K562 (cell line): ENCODE measurements at regions not wholly inside any gene's neighbourhood (a gene's known extent, or its start where the extent isn't known, plus 50 kb on each side); places are given as distances from the start of the nearest gene placed in this dataset.
A peak's percentile ranks its signal among the peaks of the same experiment; 100 is the strongest.

Source experiments
- ATAC-seq: fragments of 200-7000 bp; cut with Tn5 transposase; 3 replicates; pipeline ENCODE4 v1.9.1; 2020; ENCODE audit warnings: moderate library complexity
- BruUV-seq: library from RNA; stranded (reverse); fragments of 400-500 nt; replicated peaks from 2 replicates; lab custom pipeline; 2021; lab: Mats Ljungman, UMichigan
- CTCF ChIA-PET: fragments of 300-600 bp; formaldehyde crosslinking; extraction: SDS; loops from one replicate; lab custom pipeline; 2021; ENCODE audit warnings: low intra/inter-chr PET ratio; lab: Yijun Ruan, JAX
- POLR2A ChIA-PET: fragments of 300-600, 350-650 bp; sonication (Branson Sonifier 250); formaldehyde crosslinking; extraction: SDS; loops from one replicate; lab custom pipeline; 2021; ENCODE audit warnings: antibody characterized with exemption, inconsistent platforms; lab: Yijun Ruan, JAX
- DNase-seq, 4 experiments: peaks; one replicate each; pipeline versions ENCODE4 v3.0.0 to v3.0.0-alpha.2; 2011 to 2018; ENCODE audit warnings: low spot score in 3 of 4, mixed read lengths in 3 of 4; ENCODE audit errors: extremely low read depth in 1 of 4
- FAIRE-seq: peaks from 2 replicates; lab custom pipeline; 2011; peaks lifted over from hg19 to GRCh38; lab: Jason Lieb, UNC
- H2AFZ ChIP-seq: 2 replicates; pipeline ENCODE4 v1.6.0; 2011; ENCODE audit warnings: low read depth, low read length, control low read depth, inconsistent platforms
- H3K27ac ChIP-seq: fragments of 200-600 bp; 3 replicates; pipeline ENCODE4 v1.8.0; 2011; ENCODE audit warnings: low read depth, mild to moderate bottlenecking, control low read depth, inconsistent platforms, low read length, moderate library complexity, mixed read lengths; ENCODE audit errors: extremely low read depth
- H3K27me3 ChIP-seq, 2 experiments: fragments of 300-600 bp in 1 of 2; 2 replicates in 1 of 2; 3 replicates in 1 of 2; pipeline versions ENCODE4 v1.6.0 to v1.8.0; 2011; ENCODE audit warnings: inconsistent platforms in 2 of 2, low read length in 2 of 2, mild to moderate bottlenecking in 1 of 2, mixed read lengths in 1 of 2, moderate library complexity in 1 of 2; ENCODE audit not compliant: control insufficient read depth in 2 of 2, insufficient read depth in 2 of 2
- H3K36me3 ChIP-seq: fragments of 300-600 bp; 3 replicates; pipeline ENCODE4 v1.8.0; 2011; ENCODE audit warnings: mild to moderate bottlenecking, low read length, inconsistent platforms; ENCODE audit not compliant: control insufficient read depth, insufficient read depth
- H3K4me1 ChIP-seq, 2 experiments: fragments of 200-600 bp in 1 of 2; replicated peaks in 1 of 2; 2 replicates in 1 of 2; 3 replicates in 1 of 2; pipeline versions ENCODE4 v1.5.1 to v1.8.0; 2011; ENCODE audit warnings: inconsistent platforms in 2 of 2, low read length in 2 of 2, mild to moderate bottlenecking in 1 of 2, mixed read lengths in 1 of 2, moderate library complexity in 1 of 2; ENCODE audit not compliant: control insufficient read depth in 2 of 2, insufficient read depth in 2 of 2
- H3K4me2 ChIP-seq: 2 replicates; pipeline ENCODE4 v1.6.1; 2011; ENCODE audit warnings: low read length, control low read depth, inconsistent platforms, mixed read lengths; ENCODE audit not compliant: insufficient read depth
- H3K4me3 ChIP-seq: fragments of 200-600 bp; sonication (generic), shearing (Covaris generic); 2 replicates; pipeline ENCODE4 v1.5.1; 2016; ENCODE audit warnings: control low read depth, inconsistent platforms
- H3K79me2 ChIP-seq: fragments of 200-600 bp; 3 replicates; pipeline ENCODE4 v1.8.0; 2011; ENCODE audit warnings: low read length, inconsistent platforms; ENCODE audit not compliant: control insufficient read depth, insufficient read depth
- H3K9ac ChIP-seq, 2 experiments: 2 replicates each; pipeline versions ENCODE4 v1.6.0 to v1.6.1; 2011; ENCODE audit warnings: low read depth in 2 of 2, low read length in 2 of 2, control low read depth in 1 of 2, inconsistent platforms in 1 of 2, mild to moderate bottlenecking in 1 of 2, mixed read lengths in 1 of 2; ENCODE audit not compliant: insufficient read depth in 1 of 2
- H3K9me1 ChIP-seq: one replicate; pipeline ENCODE4 v1.6.0; 2011; ENCODE audit warnings: inconsistent platforms, mild to moderate bottlenecking, low read length, moderate library complexity; ENCODE audit not compliant: control insufficient read depth, insufficient read depth
- H3K9me3 ChIP-seq: replicated peaks from 2 replicates; pipeline ENCODE4 v1.5.1; 2011; ENCODE audit warnings: low read depth, low read length, inconsistent platforms; ENCODE audit not compliant: control insufficient read depth, insufficient read depth
- H4K20me1 ChIP-seq: replicated peaks from 2 replicates; pipeline ENCODE4 v1.6.1; 2011; ENCODE audit warnings: low read length, inconsistent platforms, mixed read lengths; ENCODE audit not compliant: control insufficient read depth, insufficient read depth
- C11orf30 ChIP-seq: fragments of 450-650 bp; IDR thresholded peaks from 2 replicates; pipeline ENCODE4 v1.6.1; 2016; ENCODE audit warnings: low read depth, mild to moderate bottlenecking
- MAFF ChIP-seq: IDR thresholded peaks from 2 replicates; pipeline ENCODE4 v1.6.1; 2012; ENCODE audit warnings: low read length, improper control_type of control experiment
- MAFK ChIP-seq: IDR thresholded peaks from 2 replicates; pipeline ENCODE4 v1.6.1; 2011; ENCODE audit warnings: low read length, improper control_type of control experiment
- RAD21 ChIP-seq, 2 experiments: fragments of 250-450 bp in 1 of 2; fragments of 450-650 bp in 1 of 2; sonication (Bioruptor Pico) in 1 of 2; formaldehyde crosslinking in 1 of 2; IDR thresholded peaks in 1 of 2; conservative IDR thresholded peaks in 1 of 2; 2 replicates each; pipeline versions ENCODE4 v1.4.0 to v1.8.0; 2020 to 2022; ENCODE audit warnings: mild to moderate bottlenecking in 2 of 2, moderate library complexity in 1 of 2
- RB1 ChIP-seq: fragments of 450-650 bp; IDR thresholded peaks from 2 replicates; pipeline ENCODE4 v1.6.1; 2017; ENCODE audit warnings: low read depth, mild to moderate bottlenecking
- STAT5A ChIP-seq: IDR thresholded peaks from 2 replicates; pipeline ENCODE4 v1.6.1; 2012; ENCODE audit warnings: low read length, inconsistent platforms, borderline replicate concordance
- ZNF316 ChIP-seq: fragments of 450-650 bp; IDR thresholded peaks from 2 replicates; pipeline ENCODE4 v1.6.1; 2016
- ZNF717 ChIP-seq: fragments of 250-450 bp; sonication (Bioruptor Pico); IDR thresholded peaks from 2 replicates; pipeline ENCODE4 v1.5.0; 2021
- WGBS: fragments of 100-300 bp; shearing (Covaris generic); methylation state at CpG from one replicate; pipeline ENCODE4 v1.1.6; 2016; ENCODE audit warnings: low coverage, mixed read lengths; ENCODE audit not compliant: insufficient coverage; ENCODE audit errors: missing lambda C conversion rate; 5-methylcytosine and 5-hydroxymethylcytosine counted together
- in situ Hi-C: fragments of 300-500 bp; cut with MboI; formaldehyde crosslinking; loops from 4 replicates; pipeline ENCODE4 v1.15.0; 2018; ENCODE audit warnings: inconsistent platforms, mixed read lengths
- intact Hi-C: fragments of 100-400 bp; cut with micrococcal nuclease; formaldehyde crosslinking; loops from 2 replicates; pipeline ENCODE4 v1.14.2; 2022
- TF ChIP-seq, protein P1 (sequence below): fragments of 250-450 bp; sonication (Bioruptor Pico); IDR thresholded peaks from 2 replicates; pipeline ENCODE4 v1.8.0; 2021; ENCODE audit warnings: moderate library complexity, mild to moderate bottlenecking, inconsistent platforms
- TF ChIP-seq, protein P2 (sequence below): fragments of 450-650 bp; formaldehyde crosslinking; IDR thresholded peaks from 2 replicates; pipeline ENCODE4 v1.4.0; 2022; ENCODE audit warnings: mild to moderate bottlenecking, moderate library complexity

DNA sequence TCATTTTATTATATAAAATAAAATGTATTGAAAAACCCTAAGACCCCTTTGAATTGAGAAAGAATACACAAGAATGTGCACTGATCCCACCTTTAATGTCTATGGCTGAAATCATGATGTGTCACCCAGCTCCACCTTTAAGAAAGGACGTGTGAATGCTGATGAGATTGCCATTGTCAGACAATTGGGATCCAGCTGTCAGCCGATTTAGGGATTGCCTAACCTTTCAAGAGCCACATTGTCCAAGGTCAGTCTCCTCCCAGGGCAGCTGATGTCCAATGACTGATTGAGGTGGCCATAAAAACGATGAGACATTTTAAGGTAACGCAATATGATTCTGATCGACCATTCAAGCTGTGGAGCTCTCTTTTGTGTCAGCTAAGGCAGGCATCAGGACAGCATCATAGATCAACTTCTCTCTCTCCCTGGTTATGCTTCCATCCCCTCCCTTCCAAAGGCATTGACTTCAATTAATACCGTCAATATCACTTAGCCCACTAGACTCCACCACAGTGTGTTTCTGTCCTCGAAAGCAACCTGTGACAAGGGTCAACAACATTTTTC lies 1676.4 kb downstream of the PCDH7 start:
- H3K36me3 ChIP-seq, result no peaks in the 10 kb centered on the region
- no TSS peak for BruUV-seq
- H3K9me3 ChIP-seq, result no peaks in the 10 kb centered on the region; the same call in 1 of the 2 replicates
- H3K9me1 ChIP-seq, result no peaks in the 10 kb centered on the region
- H3K4me2 ChIP-seq, result no peak overlapping the region
- TF ChIP-seq, protein P1, sequence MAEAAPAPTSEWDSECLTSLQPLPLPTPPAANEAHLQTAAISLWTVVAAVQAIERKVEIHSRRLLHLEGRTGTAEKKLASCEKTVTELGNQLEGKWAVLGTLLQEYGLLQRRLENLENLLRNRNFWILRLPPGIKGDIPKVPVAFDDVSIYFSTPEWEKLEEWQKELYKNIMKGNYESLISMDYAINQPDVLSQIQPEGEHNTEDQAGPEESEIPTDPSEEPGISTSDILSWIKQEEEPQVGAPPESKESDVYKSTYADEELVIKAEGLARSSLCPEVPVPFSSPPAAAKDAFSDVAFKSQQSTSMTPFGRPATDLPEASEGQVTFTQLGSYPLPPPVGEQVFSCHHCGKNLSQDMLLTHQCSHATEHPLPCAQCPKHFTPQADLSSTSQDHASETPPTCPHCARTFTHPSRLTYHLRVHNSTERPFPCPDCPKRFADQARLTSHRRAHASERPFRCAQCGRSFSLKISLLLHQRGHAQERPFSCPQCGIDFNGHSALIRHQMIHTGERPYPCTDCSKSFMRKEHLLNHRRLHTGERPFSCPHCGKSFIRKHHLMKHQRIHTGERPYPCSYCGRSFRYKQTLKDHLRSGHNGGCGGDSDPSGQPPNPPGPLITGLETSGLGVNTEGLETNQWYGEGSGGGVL, result no peak
- TF ChIP-seq RB1, result no peak
- H2AFZ ChIP-seq, result no peak overlapping the region
- ChIA-PET CTCF (no interaction called here), POLR2A (no interaction called here)
- in situ Hi-C loops (no loop called here), intact Hi-C loops (no loop called here)
- no peaks in the 10 kb centered on the region for H4K20me1 ChIP-seq
- no peak overlapping the region for H3K9ac ChIP-seq
- DNase-seq (no peak), FAIRE-seq (no peak), ATAC-seq (no peak)
- no peaks in the 10 kb centered on the region for H3K79me2 ChIP-seq
- no peaks in the 10 kb centered on the region for H3K27me3 ChIP-seq
- no peak overlapping the region for H3K4me3 ChIP-seq
- WGBS, result 0% methylated on average over 7 of the region's 7 CpGs
- H3K27ac ChIP-seq, result no peak overlapping the region
- H3K4me1 ChIP-seq, result no peaks in the 10 kb centered on the region

DNA sequence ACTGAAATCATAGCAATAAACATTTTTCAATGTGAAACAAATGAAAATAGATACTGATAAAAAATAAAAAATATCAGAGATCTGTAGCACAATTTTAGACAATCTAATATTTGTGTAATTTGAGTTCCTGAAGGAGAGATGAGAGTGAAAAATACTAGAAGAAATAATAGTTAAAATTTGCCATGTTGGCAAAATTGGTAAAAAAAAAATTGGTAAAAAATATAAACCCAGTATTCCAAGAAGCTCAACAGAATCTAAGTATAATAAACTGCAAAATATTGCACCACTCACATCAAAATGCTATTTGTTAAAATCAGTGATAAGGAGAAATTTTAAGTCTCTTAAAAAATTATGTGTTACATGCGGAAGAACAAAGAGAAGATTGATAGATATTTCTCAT lies 1680.7 kb downstream of the PCDH7 start:
- no peak overlapping the region for H3K27ac ChIP-seq
- H3K36me3 ChIP-seq, result no peaks in the 10 kb centered on the region
- no peaks in the 10 kb centered on the region for H4K20me1 ChIP-seq
- H3K27me3 ChIP-seq, result no peaks in the 10 kb centered on the region
- H3K9me1 ChIP-seq, result no peaks in the 10 kb centered on the region
- no peak overlapping the region for H3K9ac ChIP-seq
- no peaks in the 10 kb centered on the region; the same call in 1 of the 2 replicates for H3K9me3 ChIP-seq
- no peak for ATAC-seq
- H3K4me1 ChIP-seq, result no peaks in the 10 kb centered on the region
- in situ Hi-C loops, result no loop called here
- intact Hi-C loops, result no loop called here
- peak; percentile 40; the same call in 1 of the 2 replicates for TF ChIP-seq MAFF
- TF ChIP-seq C11orf30, result peak; percentile 25; the same call in 1 of the 2 replicates
- peak; percentile 70; the same call in 1 of the 2 replicates for TF ChIP-seq ZNF316
- no peak for TF ChIP-seq RAD21 (CRISPR knock-in tag; conservative IDR thresholded peaks at IDR 0.05 in 1 of 2, IDR thresholded peaks at IDR 0.05 in 1 of 2)
- TF ChIP-seq, protein P2, sequence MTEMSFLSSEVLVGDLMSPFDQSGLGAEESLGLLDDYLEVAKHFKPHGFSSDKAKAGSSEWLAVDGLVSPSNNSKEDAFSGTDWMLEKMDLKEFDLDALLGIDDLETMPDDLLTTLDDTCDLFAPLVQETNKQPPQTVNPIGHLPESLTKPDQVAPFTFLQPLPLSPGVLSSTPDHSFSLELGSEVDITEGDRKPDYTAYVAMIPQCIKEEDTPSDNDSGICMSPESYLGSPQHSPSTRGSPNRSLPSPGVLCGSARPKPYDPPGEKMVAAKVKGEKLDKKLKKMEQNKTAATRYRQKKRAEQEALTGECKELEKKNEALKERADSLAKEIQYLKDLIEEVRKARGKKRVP (CRISPR knock-in tag), result no peak
- no peak for TF ChIP-seq STAT5A
- peak; percentile 25; the same call in 1 of the 2 replicates for TF ChIP-seq MAFK
- TF ChIP-seq ZNF717 (CRISPR knock-in tag), result no peak
- no peak overlapping the region for H3K4me3 ChIP-seq
- 21% methylated on average over 1 of the region's 1 CpG for WGBS
- H3K79me2 ChIP-seq, result no peaks in the 10 kb centered on the region
- H2AFZ ChIP-seq, result no peak overlapping the region
- ChIA-PET POLR2A (no interaction called here), CTCF (no interaction called here)
- H3K4me2 ChIP-seq, result no peak overlapping the region
- FAIRE-seq, result no peak
- no peak for DNase-seq
- no TSS peak for BruUV-seq
